GM23338 (cell line): ENCODE measurements at regions not wholly inside any gene's neighbourhood (a gene's known extent, or its start where the extent isn't known, plus 50 kb on each side); places are given as distances from the start of the nearest gene placed in this dataset.

Source experiments
- ATAC-seq: fragments of 200-7000 bp; cut with Tn5 transposase; 3 replicates; pipeline ENCODE4 v1.9.1; 2020
- DNase-seq: peaks from one replicate; pipeline ENCODE4 v3.0.0-alpha.2; 2015; ENCODE audit warnings: low spot score
- H2AFZ ChIP-seq: fragments of 200-600 bp; sonication (generic); 2 replicates; pipeline ENCODE4 v1.8.0; 2016; ENCODE audit warnings: antibody characterized with exemption, mild to moderate bottlenecking, moderate library complexity
- H3F3A ChIP-seq: fragments of 200-600 bp; sonication (generic); replicated peaks from 2 replicates; pipeline ENCODE4 v1.8.0; 2017; ENCODE audit warnings: antibody characterized with exemption, mixed run types, low read depth
- H3K27ac ChIP-seq: fragments of 200-600 bp; sonication (generic); 2 replicates; pipeline ENCODE4 v1.6.1; 2016; ENCODE audit warnings: low read depth
- H3K27me3 ChIP-seq: fragments of 200-600 bp; sonication (generic); 2 replicates; pipeline ENCODE4 v1.8.0; 2016; ENCODE audit warnings: mild to moderate bottlenecking, mixed run types, moderate library complexity; ENCODE audit not compliant: insufficient read depth
- H3K36me3 ChIP-seq: fragments of 200-600 bp; sonication (generic); 2 replicates; pipeline ENCODE4 v1.8.0; 2016; ENCODE audit warnings: mild to moderate bottlenecking; ENCODE audit not compliant: insufficient read depth
- H3K4me1 ChIP-seq: fragments of 200-600 bp; sonication (generic); 2 replicates; pipeline ENCODE4 v1.8.0; 2016; ENCODE audit warnings: mild to moderate bottlenecking, moderate library complexity; ENCODE audit not compliant: insufficient read depth
- H3K4me2 ChIP-seq: fragments of 200-600 bp; sonication (generic); 2 replicates; pipeline ENCODE4 v1.7.1; 2017; ENCODE audit warnings: mixed run types
- H3K4me3 ChIP-seq: fragments of 200-600 bp; sonication (generic); 2 replicates; pipeline ENCODE4 v1.6.1; 2016; ENCODE audit warnings: mixed run types
- H3K79me2 ChIP-seq: fragments of 200-600 bp; sonication (generic); replicated peaks from 2 replicates; pipeline ENCODE4 v1.8.0; 2017; ENCODE audit warnings: mild to moderate bottlenecking; ENCODE audit not compliant: insufficient read depth
- H3K9me2 ChIP-seq: fragments of 200-600 bp; sonication (generic); 2 replicates; pipeline ENCODE4 v1.8.0; 2017; ENCODE audit not compliant: insufficient read depth
- H4K20me1 ChIP-seq: fragments of 200-600 bp; sonication (generic); replicated peaks from 2 replicates; pipeline ENCODE4 v1.8.0; 2017; ENCODE audit warnings: mild to moderate bottlenecking; ENCODE audit not compliant: insufficient read depth
- H3K27ac Mint-ChIP-seq: 2 replicates; pipeline ENCODE4 v1.8.0; 2020; ENCODE audit warnings: inconsistent platforms, mild to moderate bottlenecking, moderate library complexity, mixed read lengths
- H3K27me3 Mint-ChIP-seq: 3 replicates; pipeline ENCODE4 v1.8.0; 2022; ENCODE audit warnings: low read depth, mild to moderate bottlenecking, moderate library complexity, mixed read lengths, inconsistent platforms; ENCODE audit not compliant: insufficient read depth, poor library complexity
- H3K36me3 Mint-ChIP-seq: 3 replicates; pipeline ENCODE4 v1.8.0; 2021; ENCODE audit warnings: low read depth, mild to moderate bottlenecking, inconsistent platforms, moderate library complexity, mixed read lengths
- H3K4me1 Mint-ChIP-seq: 3 replicates; pipeline ENCODE4 v1.8.0; 2020; ENCODE audit warnings: mild to moderate bottlenecking, inconsistent platforms, mixed read lengths
- H3K4me3 Mint-ChIP-seq: 3 replicates; pipeline ENCODE4 v1.8.0; 2021; ENCODE audit warnings: moderate library complexity, mild to moderate bottlenecking, inconsistent platforms, mixed read lengths
- H3K9me3 Mint-ChIP-seq: 3 replicates; pipeline ENCODE4 v1.8.0; 2020; ENCODE audit warnings: moderate library complexity, mild to moderate bottlenecking, inconsistent platforms, mixed read lengths
- EZH2phosphoT487 ChIP-seq: fragments of 200-600 bp; sonication (generic); IDR thresholded peaks from one replicate; pipeline ENCODE4 v1.8.1; 2018; ENCODE audit warnings: antibody characterized with exemption; ENCODE audit not compliant: unreplicated experiment
- NANOG ChIP-seq: IDR thresholded peaks from 2 replicates; pipeline ENCODE4 v1.6.1; 2016; ENCODE audit warnings: antibody characterized with exemption, borderline replicate concordance
- POLR2AphosphoS5 ChIP-seq: IDR thresholded peaks from 2 replicates; pipeline ENCODE4 v1.6.1; 2016; ENCODE audit warnings: antibody characterized with exemption, low read depth
- STAT1 ChIP-seq: IDR thresholded peaks from one replicate; pipeline ENCODE4 v1.6.1; 2016; ENCODE audit warnings: antibody characterized with exemption; ENCODE audit not compliant: unreplicated experiment
- ZNF114 ChIP-seq: fragments of 250-450 bp; sonication (Bioruptor Pico); IDR thresholded peaks from 2 replicates; pipeline ENCODE4 v1.5.0; 2020; ENCODE audit warnings: mild to moderate bottlenecking, moderate library complexity
- ZNF331 ChIP-seq: fragments of 250-450 bp; sonication (Bioruptor Pico); IDR thresholded peaks from 2 replicates; pipeline ENCODE4 v1.5.0; 2020; ENCODE audit warnings: low read depth, mild to moderate bottlenecking, moderate library complexity
- TF ChIP-seq, protein P1 (sequence below): IDR thresholded peaks from 2 replicates; pipeline ENCODE4 v1.6.1; 2016; ENCODE audit warnings: antibody characterized with exemption
- TF ChIP-seq, protein P2 (sequence below): IDR thresholded peaks from one replicate; pipeline ENCODE4 v1.6.1; 2018; ENCODE audit warnings: antibody characterized with exemption; ENCODE audit not compliant: unreplicated experiment

DNA sequence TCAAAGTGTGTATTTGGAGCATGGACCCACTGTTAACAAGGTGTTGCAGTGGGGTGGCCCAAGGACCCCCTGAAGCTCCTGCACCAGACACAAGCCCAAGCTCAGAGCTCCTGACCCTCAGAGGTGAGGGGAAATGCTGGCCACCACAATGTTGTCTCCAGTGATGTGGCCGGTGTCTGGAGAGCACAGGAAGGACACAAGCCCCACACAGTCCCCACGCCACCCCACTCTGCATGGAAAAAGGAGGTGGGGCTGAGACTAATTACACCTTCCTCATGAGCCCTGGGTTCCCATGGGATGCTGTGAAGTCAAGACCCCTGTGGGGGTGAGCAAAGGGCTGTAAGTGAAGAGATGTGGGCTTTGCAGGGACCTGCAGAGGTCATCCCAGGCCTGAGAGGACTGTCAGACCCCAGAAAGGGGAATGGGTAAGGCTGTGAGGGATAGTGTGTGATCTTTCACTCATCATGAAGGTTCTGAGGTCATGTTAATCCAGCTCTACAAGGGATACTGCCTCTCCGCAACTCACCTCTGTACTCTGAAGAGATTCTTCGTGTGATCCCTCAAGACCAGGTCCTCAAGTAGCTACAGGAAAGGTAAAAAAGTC is 136.3 kb upstream of the DHRS4 start:
- ATAC-seq: no peak
- H3K36me3 Mint-ChIP-seq: no peaks in the 10 kb centered on the region

DNA sequence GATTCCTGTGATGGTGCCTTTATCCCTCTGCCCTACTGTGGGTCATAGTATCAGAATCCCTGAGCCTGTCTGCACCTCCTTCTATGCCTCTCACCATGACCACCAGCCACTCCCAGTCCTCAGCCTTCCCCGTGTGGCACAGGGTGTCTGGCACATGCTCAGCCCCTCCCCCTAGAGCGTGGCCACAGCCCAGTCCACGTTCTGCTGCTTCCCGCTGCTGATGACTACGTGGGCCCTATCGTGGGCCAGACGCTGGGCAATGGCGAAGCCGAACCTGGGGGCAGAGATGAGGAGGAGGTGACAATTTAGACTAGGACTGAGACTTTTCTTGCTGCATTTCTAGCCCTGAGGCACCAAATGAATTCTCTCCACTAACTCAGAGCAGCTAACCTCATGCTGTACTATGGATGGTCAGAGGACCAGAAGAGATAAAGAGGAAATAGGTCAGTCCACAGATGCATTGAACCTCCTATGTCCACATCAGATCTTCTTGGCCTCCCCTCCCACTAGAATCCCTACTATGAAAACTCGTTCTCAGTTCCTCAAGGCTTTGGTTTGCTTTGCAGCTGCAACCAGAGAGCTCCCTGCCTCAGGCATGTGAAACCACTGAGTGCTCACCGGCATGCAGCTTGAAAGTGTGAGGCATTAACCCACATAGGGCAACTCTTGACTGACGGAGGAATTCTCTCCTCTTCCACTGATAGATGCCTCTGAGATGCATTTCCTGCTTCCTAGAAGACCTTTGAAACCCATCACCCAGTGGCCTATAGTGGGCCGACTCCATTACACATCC is 126.3 kb upstream of the DHRS4 start:
- H3F3A ChIP-seq: no peaks in the 10 kb centered on the region
- Mint-ChIP-seq H3K4me3 (no peak overlapping the region), H3K4me1 (no peaks in the 10 kb centered on the region), H3K9me3 (no peaks in the 10 kb centered on the region), H3K27me3 (peaks cover 1% of the 10 kb centered on the region), H3K36me3 (no peaks in the 10 kb centered on the region), H3K27ac (no peak overlapping the region)
- H3K4me1 ChIP-seq: no peaks in the 10 kb centered on the region
- H3K36me3 ChIP-seq: no peaks in the 10 kb centered on the region
- no peak for ATAC-seq
- no peak for DNase-seq
- peaks cover 4% of the 10 kb centered on the region for H3K9me2 ChIP-seq
- no peaks in the 10 kb centered on the region for H4K20me1 ChIP-seq
- TF ChIP-seq, protein P1, sequence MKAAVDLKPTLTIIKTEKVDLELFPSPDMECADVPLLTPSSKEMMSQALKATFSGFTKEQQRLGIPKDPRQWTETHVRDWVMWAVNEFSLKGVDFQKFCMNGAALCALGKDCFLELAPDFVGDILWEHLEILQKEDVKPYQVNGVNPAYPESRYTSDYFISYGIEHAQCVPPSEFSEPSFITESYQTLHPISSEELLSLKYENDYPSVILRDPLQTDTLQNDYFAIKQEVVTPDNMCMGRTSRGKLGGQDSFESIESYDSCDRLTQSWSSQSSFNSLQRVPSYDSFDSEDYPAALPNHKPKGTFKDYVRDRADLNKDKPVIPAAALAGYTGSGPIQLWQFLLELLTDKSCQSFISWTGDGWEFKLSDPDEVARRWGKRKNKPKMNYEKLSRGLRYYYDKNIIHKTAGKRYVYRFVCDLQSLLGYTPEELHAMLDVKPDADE: no peak
- no peaks in the 10 kb centered on the region for H3K27me3 ChIP-seq
- H3K79me2 ChIP-seq: no peaks in the 10 kb centered on the region
- H3K4me2 ChIP-seq: no peak overlapping the region
- H3K4me3 ChIP-seq: no peak overlapping the region
- no peak overlapping the region for H2AFZ ChIP-seq
- H3K27ac ChIP-seq: no peak overlapping the region

More for the DNA sequence above, 136.3 kb upstream of the DHRS4 start:
- no peaks in the 10 kb centered on the region for H3K36me3 ChIP-seq
- no peaks in the 10 kb centered on the region for H3K79me2 ChIP-seq
- H3K27me3 Mint-ChIP-seq: peaks cover 2% of the 10 kb centered on the region
- no peak overlapping the region for H3K27ac Mint-ChIP-seq
- H3K27ac ChIP-seq: no peak overlapping the region
- no peak overlapping the region for H3K4me2 ChIP-seq
- no peaks in the 10 kb centered on the region for H3K27me3 ChIP-seq
- 0 out of 2 replicates have a peak, but pooled peaks cover 2% of the 10 kb centered on the region for H3K9me2 ChIP-seq
- no peaks in the 10 kb centered on the region for H3F3A ChIP-seq
- peaks cover 2% of the 10 kb centered on the region; the same call in 1 of the 3 replicates for H3K9me3 Mint-ChIP-seq
- no peak for DNase-seq
- no peaks in the 10 kb centered on the region for H3K4me1 Mint-ChIP-seq
- H2AFZ ChIP-seq: no peak overlapping the region
- H3K4me3 ChIP-seq: no peak overlapping the region
- H3K4me3 Mint-ChIP-seq: no peak overlapping the region
- no peaks in the 10 kb centered on the region for H3K4me1 ChIP-seq
- TF ChIP-seq ZNF114 (CRISPR knock-in tag) (no peak), EZH2phosphoT487 (no peak), ZNF331 (no peak), STAT1 (no peak), NANOG (no peak), POLR2AphosphoS5 (no peak)
- TF ChIP-seq, protein P1: no peak
- TF ChIP-seq, protein P2, sequence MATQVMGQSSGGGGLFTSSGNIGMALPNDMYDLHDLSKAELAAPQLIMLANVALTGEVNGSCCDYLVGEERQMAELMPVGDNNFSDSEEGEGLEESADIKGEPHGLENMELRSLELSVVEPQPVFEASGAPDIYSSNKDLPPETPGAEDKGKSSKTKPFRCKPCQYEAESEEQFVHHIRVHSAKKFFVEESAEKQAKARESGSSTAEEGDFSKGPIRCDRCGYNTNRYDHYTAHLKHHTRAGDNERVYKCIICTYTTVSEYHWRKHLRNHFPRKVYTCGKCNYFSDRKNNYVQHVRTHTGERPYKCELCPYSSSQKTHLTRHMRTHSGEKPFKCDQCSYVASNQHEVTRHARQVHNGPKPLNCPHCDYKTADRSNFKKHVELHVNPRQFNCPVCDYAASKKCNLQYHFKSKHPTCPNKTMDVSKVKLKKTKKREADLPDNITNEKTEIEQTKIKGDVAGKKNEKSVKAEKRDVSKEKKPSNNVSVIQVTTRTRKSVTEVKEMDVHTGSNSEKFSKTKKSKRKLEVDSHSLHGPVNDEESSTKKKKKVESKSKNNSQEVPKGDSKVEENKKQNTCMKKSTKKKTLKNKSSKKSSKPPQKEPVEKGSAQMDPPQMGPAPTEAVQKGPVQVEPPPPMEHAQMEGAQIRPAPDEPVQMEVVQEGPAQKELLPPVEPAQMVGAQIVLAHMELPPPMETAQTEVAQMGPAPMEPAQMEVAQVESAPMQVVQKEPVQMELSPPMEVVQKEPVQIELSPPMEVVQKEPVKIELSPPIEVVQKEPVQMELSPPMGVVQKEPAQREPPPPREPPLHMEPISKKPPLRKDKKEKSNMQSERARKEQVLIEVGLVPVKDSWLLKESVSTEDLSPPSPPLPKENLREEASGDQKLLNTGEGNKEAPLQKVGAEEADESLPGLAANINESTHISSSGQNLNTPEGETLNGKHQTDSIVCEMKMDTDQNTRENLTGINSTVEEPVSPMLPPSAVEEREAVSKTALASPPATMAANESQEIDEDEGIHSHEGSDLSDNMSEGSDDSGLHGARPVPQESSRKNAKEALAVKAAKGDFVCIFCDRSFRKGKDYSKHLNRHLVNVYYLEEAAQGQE: no peak
- no peaks in the 10 kb centered on the region for H4K20me1 ChIP-seq
